HEK293 (cell line): ENCODE measurements at regions not wholly inside any gene's neighbourhood (a gene's known extent, or its start where the extent isn't known, plus 50 kb on each side); places are given as distances from the start of the nearest gene placed in this dataset.

Experiments
- CTCF ChIA-PET: fragments of 350-600 bp; formaldehyde crosslinking; extraction: SDS; loops from one replicate; lab custom pipeline; 2021; ENCODE audit warnings: antibody characterized with exemption; lab: Yijun Ruan, JAX
- POLR2A ChIA-PET: fragments of 300-600 bp; formaldehyde crosslinking; extraction: SDS; loops from one replicate; lab custom pipeline; 2020; ENCODE audit warnings: antibody characterized with exemption, inconsistent platforms; lab: Yijun Ruan, JAX
- H3K27ac ChIP-seq: fragments of 200-500 bp; sonication (Bioruptor generic); 2 replicates; pipeline ENCODE4 v1.5.1; 2014; ENCODE audit warnings: low read depth, low read length, control low read depth, inconsistent platforms; ENCODE audit errors: extremely low read depth
- H3K36me3 ChIP-seq, 2 experiments: fragments of 200-500 bp in 1 of 2; sonication (Bioruptor generic) in 1 of 2; 1 replicate in 1 of 2; 2 replicates in 1 of 2; pipeline ENCODE4 v1.5.1; 2014 to 2017; ENCODE audit warnings: inconsistent platforms in 2 of 2, low read length in 2 of 2; ENCODE audit not compliant: control insufficient read depth in 2 of 2, insufficient read depth in 1 of 2
- H3K4me1 ChIP-seq: fragments of 200-500 bp; sonication (Bioruptor generic); 2 replicates; pipeline ENCODE4 v1.5.1; 2014; ENCODE audit warnings: mild to moderate bottlenecking, low read length, inconsistent platforms; ENCODE audit not compliant: control insufficient read depth, insufficient read depth
- H3K4me3 ChIP-seq: 2 replicates; pipeline ENCODE4 v1.5.1; 2011; ENCODE audit warnings: low read depth, mild to moderate bottlenecking, control low read depth, low read length, moderate library complexity
- H3K9me3 ChIP-seq: fragments of 200-500 bp; sonication (Bioruptor generic); 2 replicates; pipeline ENCODE4 v1.5.1; 2014; ENCODE audit warnings: low read depth, low read length, inconsistent platforms; ENCODE audit not compliant: control insufficient read depth, insufficient read depth
- BCL11A ChIP-seq: fragments of 450-650 bp; formaldehyde crosslinking; IDR thresholded peaks from 2 replicates; pipeline ENCODE4 v1.5.1; 2016; ENCODE audit warnings: low read depth, missing biosample characterization, missing genetic modification characterization
- KLF1 ChIP-seq: fragments of 450-650 bp; formaldehyde crosslinking; IDR thresholded peaks from 2 replicates; pipeline ENCODE4 v1.5.1; 2016; ENCODE audit warnings: missing biosample characterization, missing genetic modification characterization
- KLF9 ChIP-seq: fragments of 450-650 bp; formaldehyde crosslinking; IDR thresholded peaks from 2 replicates; pipeline ENCODE4 v1.5.1; 2016; ENCODE audit warnings: missing biosample characterization, missing genetic modification characterization, low read depth
- REPIN1 ChIP-seq: fragments of 450-650 bp; formaldehyde crosslinking; IDR thresholded peaks from 2 replicates; pipeline ENCODE4 v1.5.1; 2017; ENCODE audit warnings: missing biosample characterization, missing genetic modification characterization, low read depth
- TCF7L2 ChIP-seq: IDR thresholded peaks from 2 replicates; pipeline ENCODE4 v1.6.1; 2011; ENCODE audit warnings: low read depth, mild to moderate bottlenecking, inconsistent platforms, low read length, moderate library complexity, borderline replicate concordance
- WT1 ChIP-seq: fragments of 450-650 bp; formaldehyde crosslinking; IDR thresholded peaks from 2 replicates; pipeline ENCODE4 v1.5.1; 2016; ENCODE audit warnings: missing biosample characterization, missing genetic modification characterization
- YY1 ChIP-seq: fragments of 450-650 bp; formaldehyde crosslinking; IDR thresholded peaks from 2 replicates; pipeline ENCODE4 v1.5.1; 2018; ENCODE audit warnings: missing biosample characterization, missing genetic modification characterization
- ZBTB20 ChIP-seq: fragments of 450-650 bp; formaldehyde crosslinking; IDR thresholded peaks from 2 replicates; pipeline ENCODE4 v1.5.1; 2016; ENCODE audit warnings: missing biosample characterization, missing genetic modification characterization
- ZBTB21 ChIP-seq: fragments of 450-650 bp; formaldehyde crosslinking; IDR thresholded peaks from 2 replicates; pipeline ENCODE4 v1.5.1; 2017; ENCODE audit warnings: missing biosample characterization, missing genetic modification characterization
- ZEB2 ChIP-seq: fragments of 450-650 bp; formaldehyde crosslinking; IDR thresholded peaks from 2 replicates; pipeline ENCODE4 v1.5.1; 2016; ENCODE audit warnings: missing biosample characterization, missing genetic modification characterization
- ZNF112 ChIP-seq: fragments of 450-650 bp; formaldehyde crosslinking; IDR thresholded peaks from 2 replicates; pipeline ENCODE4 v1.5.0; 2017; ENCODE audit warnings: missing biosample characterization, missing genetic modification characterization
- ZNF114 ChIP-seq: fragments of 450-650 bp; formaldehyde crosslinking; IDR thresholded peaks from 2 replicates; pipeline ENCODE4 v1.5.0; 2017; ENCODE audit warnings: missing biosample characterization, missing genetic modification characterization
- ZNF132 ChIP-seq: fragments of 450-650 bp; formaldehyde crosslinking; IDR thresholded peaks from 2 replicates; pipeline ENCODE4 v1.5.1; 2017; ENCODE audit warnings: missing biosample characterization, missing genetic modification characterization, borderline replicate concordance
- ZNF133 ChIP-seq: fragments of 450-650 bp; formaldehyde crosslinking; IDR thresholded peaks from 2 replicates; pipeline ENCODE4 v1.5.1; 2016; ENCODE audit warnings: missing biosample characterization, missing genetic modification characterization
- ZNF140 ChIP-seq: fragments of 450-650 bp; formaldehyde crosslinking; IDR thresholded peaks from 2 replicates; pipeline ENCODE4 v1.5.1; 2016; ENCODE audit warnings: missing biosample characterization, missing genetic modification characterization
- ZNF146 ChIP-seq: fragments of 450-650 bp; formaldehyde crosslinking; IDR thresholded peaks from 2 replicates; pipeline ENCODE4 v1.5.1; 2016; ENCODE audit warnings: missing biosample characterization, missing genetic modification characterization
- ZNF274 ChIP-seq, 2 experiments: fragments of 200-500 bp in 1 of 2; fragments of 450-650 bp in 1 of 2; sonication (Bioruptor generic) in 1 of 2; formaldehyde crosslinking in 1 of 2; IDR thresholded peaks; 2 replicates each; pipeline versions ENCODE4 v1.5.1 to v1.6.1; 2014 to 2016; ENCODE audit warnings: borderline replicate concordance in 1 of 2, inconsistent platforms in 1 of 2, low read length in 1 of 2, missing biosample characterization in 1 of 2, missing genetic modification characterization in 1 of 2
- ZNF324 ChIP-seq: fragments of 450-650 bp; formaldehyde crosslinking; IDR thresholded peaks from 2 replicates; pipeline ENCODE4 v1.5.1; 2016; ENCODE audit warnings: missing biosample characterization, missing genetic modification characterization
- ZNF341 ChIP-seq: fragments of 450-650 bp; formaldehyde crosslinking; IDR thresholded peaks from 2 replicates; pipeline ENCODE4; 2016; ENCODE audit warnings: low read depth, missing biosample characterization, missing genetic modification characterization
- ZNF350 ChIP-seq: fragments of 450-650 bp; formaldehyde crosslinking; IDR thresholded peaks from 2 replicates; pipeline ENCODE4 v1.5.0; 2017; ENCODE audit warnings: missing biosample characterization, mild to moderate bottlenecking, missing genetic modification characterization
- ZNF426 ChIP-seq: fragments of 450-650 bp; formaldehyde crosslinking; IDR thresholded peaks from 2 replicates; pipeline ENCODE4 v1.5.1; 2017; ENCODE audit warnings: missing biosample characterization, missing genetic modification characterization, mild to moderate bottlenecking, inconsistent platforms, moderate library complexity
- ZNF544 ChIP-seq: fragments of 450-650 bp; formaldehyde crosslinking; IDR thresholded peaks from 2 replicates; pipeline ENCODE4 v1.5.0; 2017; ENCODE audit warnings: missing biosample characterization, missing genetic modification characterization
- ZNF548 ChIP-seq: fragments of 450-650 bp; formaldehyde crosslinking; IDR thresholded peaks from 2 replicates; pipeline ENCODE4 v1.5.1; 2016; ENCODE audit warnings: missing biosample characterization, missing genetic modification characterization
- ZNF658 ChIP-seq: fragments of 450-650 bp; formaldehyde crosslinking; IDR thresholded peaks from 2 replicates; pipeline ENCODE4; 2016; ENCODE audit warnings: missing biosample characterization, missing genetic modification characterization
- ZNF660 ChIP-seq: fragments of 450-650 bp; IDR thresholded peaks from 2 replicates; pipeline ENCODE4 v1.5.1; 2018; ENCODE audit warnings: missing biosample characterization, mild to moderate bottlenecking, missing genetic modification characterization
- ZNF792 ChIP-seq: fragments of 450-650 bp; formaldehyde crosslinking; IDR thresholded peaks from 2 replicates; pipeline ENCODE4 v1.5.1; 2016; ENCODE audit warnings: missing biosample characterization, missing genetic modification characterization
- ZNF830 ChIP-seq: fragments of 450-650 bp; IDR thresholded peaks from 2 replicates; pipeline ENCODE4 v1.5.0; 2018; ENCODE audit warnings: missing biosample characterization, missing genetic modification characterization, low read depth, mild to moderate bottlenecking, moderate library complexity
- TF ChIP-seq, protein P1 (sequence below): fragments of 450-650 bp; formaldehyde crosslinking; IDR thresholded peaks from 2 replicates; pipeline ENCODE4 v1.5.1; 2016; ENCODE audit warnings: missing biosample characterization, missing genetic modification characterization
- TF ChIP-seq, protein P2 (sequence below): fragments of 450-650 bp; formaldehyde crosslinking; IDR thresholded peaks from 2 replicates; pipeline ENCODE4 v1.5.1; 2016; ENCODE audit warnings: missing biosample characterization, missing genetic modification characterization
- TF ChIP-seq, protein P3 (sequence below): fragments of 450-650 bp; formaldehyde crosslinking; IDR thresholded peaks from 2 replicates; pipeline ENCODE4 v1.5.1; 2016; ENCODE audit warnings: missing biosample characterization, missing genetic modification characterization

DNA sequence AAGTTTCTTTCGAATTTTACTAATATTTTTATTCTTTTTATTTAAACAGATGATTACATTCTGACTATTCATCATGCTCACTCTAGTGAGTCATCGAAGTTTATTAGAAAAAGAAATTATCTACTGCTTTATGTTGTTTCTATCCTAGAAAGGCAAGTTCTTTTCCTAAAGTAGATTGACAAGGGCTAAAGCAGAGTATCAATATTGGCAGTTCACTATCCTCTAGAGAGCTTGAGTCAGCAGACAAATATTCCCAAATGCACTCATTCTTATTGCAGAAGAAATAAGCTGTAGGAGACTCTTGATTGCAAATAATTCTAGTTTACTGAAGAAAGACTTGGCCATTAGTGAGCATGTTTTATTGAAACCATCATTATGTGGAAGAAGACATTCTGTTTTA lies 911.8 kb downstream of the CENPC start:
- no peaks in the 10 kb centered on the region for H3K9me3 ChIP-seq
- H3K4me1 ChIP-seq, result no peaks in the 10 kb centered on the region
- no peak overlapping the region for H3K27ac ChIP-seq
- TF ChIP-seq, protein P1, sequence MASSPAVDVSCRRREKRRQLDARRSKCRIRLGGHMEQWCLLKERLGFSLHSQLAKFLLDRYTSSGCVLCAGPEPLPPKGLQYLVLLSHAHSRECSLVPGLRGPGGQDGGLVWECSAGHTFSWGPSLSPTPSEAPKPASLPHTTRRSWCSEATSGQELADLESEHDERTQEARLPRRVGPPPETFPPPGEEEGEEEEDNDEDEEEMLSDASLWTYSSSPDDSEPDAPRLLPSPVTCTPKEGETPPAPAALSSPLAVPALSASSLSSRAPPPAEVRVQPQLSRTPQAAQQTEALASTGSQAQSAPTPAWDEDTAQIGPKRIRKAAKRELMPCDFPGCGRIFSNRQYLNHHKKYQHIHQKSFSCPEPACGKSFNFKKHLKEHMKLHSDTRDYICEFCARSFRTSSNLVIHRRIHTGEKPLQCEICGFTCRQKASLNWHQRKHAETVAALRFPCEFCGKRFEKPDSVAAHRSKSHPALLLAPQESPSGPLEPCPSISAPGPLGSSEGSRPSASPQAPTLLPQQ (tag by site-specific recombination), result no peak
- TF ChIP-seq ZNF133 (tag by site-specific recombination) (no peak), ZNF544 (tag by site-specific recombination) (no peak), KLF1 (tag by site-specific recombination) (no peak), ZNF341 (no peak), BCL11A (tag by site-specific recombination) (no peak), YY1 (tag by site-specific recombination) (no peak), ZEB2 (tag by site-specific recombination) (no peak), WT1 (no peak), ZNF146 (no peak), ZNF548 (tag by site-specific recombination) (no peak), ZNF114 (tag by site-specific recombination) (no peak), ZBTB20 (no peak), REPIN1 (tag by site-specific recombination) (no peak)
- no peak overlapping the region for H3K4me3 ChIP-seq
- no peaks in the 10 kb centered on the region for H3K36me3 ChIP-seq
- ChIA-PET CTCF (no interaction called here), POLR2A (no interaction called here)

DNA sequence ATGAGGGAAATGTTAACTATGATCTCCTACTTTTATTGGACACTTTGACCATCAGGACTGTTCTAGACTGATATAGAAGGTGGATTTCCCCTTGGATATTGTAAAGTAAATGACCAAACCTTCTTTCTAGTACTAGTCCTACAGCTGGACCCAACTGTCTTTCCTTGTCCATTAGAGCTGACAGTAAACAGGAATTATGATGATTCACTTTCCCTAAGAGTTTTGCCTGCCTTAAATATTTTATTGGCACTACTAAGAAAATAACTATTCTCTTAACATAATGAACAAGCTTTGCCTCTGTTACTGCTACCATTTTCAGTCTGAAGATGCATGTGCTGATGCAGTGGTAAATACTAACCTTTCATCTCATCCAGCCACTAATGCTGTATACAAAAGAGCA lies 915.4 kb downstream of the CENPC start:
- H3K4me1 ChIP-seq, result no peaks in the 10 kb centered on the region
- no peaks in the 10 kb centered on the region for H3K9me3 ChIP-seq
- POLR2A ChIA-PET, result no interaction called here
- no peak overlapping the region for H3K27ac ChIP-seq
- H3K36me3 ChIP-seq, result no peaks in the 10 kb centered on the region
- no peak for TF ChIP-seq ZNF274 (IDR thresholded peaks at IDR 0.05; ENCODE audit: low read length)
- TF ChIP-seq ZNF274 (tag by site-specific recombination; IDR thresholded peaks at IDR 0.05; ENCODE audit: borderline replicate concordance), result no peak
- TF ChIP-seq ZNF426, result no peak
- TF ChIP-seq ZNF132, result no peak
- no peak for TF ChIP-seq ZNF830 (tag by site-specific recombination)
- TF ChIP-seq ZBTB21 (tag by site-specific recombination), result no peak
- TF ChIP-seq ZNF112 (tag by site-specific recombination), result no peak
- no peak for TF ChIP-seq KLF9 (tag by site-specific recombination)
- no peak for TF ChIP-seq ZNF658 (tag by site-specific recombination)
- no peak for TF ChIP-seq ZNF140 (tag by site-specific recombination)
- no peak for TF ChIP-seq ZNF350 (tag by site-specific recombination)
- CTCF ChIA-PET, result no interaction called here
- H3K4me3 ChIP-seq, result no peak overlapping the region

DNA sequence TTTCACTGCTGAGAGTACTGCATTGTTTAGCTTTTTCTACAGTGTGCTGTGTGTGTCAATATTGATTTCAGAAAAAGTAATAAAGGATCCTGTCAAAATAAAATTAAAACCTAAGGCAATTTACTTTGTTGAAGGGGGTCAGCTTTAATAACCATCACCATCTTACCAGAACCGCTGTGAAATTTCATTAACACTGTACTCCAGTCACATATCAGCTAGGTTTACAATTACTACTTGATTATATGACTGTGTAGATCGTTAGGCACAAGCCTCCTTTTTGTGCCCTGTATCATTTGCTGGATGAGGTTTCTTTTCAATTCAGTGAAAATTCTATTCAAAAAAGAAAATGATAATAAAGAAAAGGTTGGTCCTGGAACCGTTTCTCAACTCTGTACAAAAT lies 917.2 kb downstream of the CENPC start:
- H3K4me3 ChIP-seq, result no peak overlapping the region
- no peaks in the 10 kb centered on the region for H3K4me1 ChIP-seq
- TF ChIP-seq, protein P2, sequence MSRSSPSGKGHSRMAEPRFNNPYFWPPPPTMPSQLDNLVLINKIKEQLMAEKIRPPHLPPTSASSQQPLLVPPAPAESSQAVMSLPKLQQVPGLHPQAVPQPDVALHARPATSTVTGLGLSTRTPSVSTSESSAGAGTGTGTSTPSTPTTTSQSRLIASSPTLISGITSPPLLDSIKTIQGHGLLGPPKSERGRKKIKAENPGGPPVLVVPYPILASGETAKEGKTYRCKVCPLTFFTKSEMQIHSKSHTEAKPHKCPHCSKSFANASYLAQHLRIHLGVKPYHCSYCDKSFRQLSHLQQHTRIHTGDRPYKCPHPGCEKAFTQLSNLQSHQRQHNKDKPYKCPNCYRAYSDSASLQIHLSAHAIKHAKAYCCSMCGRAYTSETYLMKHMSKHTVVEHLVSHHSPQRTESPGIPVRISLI (tag by site-specific recombination), result no peak
- TF ChIP-seq, protein P3, sequence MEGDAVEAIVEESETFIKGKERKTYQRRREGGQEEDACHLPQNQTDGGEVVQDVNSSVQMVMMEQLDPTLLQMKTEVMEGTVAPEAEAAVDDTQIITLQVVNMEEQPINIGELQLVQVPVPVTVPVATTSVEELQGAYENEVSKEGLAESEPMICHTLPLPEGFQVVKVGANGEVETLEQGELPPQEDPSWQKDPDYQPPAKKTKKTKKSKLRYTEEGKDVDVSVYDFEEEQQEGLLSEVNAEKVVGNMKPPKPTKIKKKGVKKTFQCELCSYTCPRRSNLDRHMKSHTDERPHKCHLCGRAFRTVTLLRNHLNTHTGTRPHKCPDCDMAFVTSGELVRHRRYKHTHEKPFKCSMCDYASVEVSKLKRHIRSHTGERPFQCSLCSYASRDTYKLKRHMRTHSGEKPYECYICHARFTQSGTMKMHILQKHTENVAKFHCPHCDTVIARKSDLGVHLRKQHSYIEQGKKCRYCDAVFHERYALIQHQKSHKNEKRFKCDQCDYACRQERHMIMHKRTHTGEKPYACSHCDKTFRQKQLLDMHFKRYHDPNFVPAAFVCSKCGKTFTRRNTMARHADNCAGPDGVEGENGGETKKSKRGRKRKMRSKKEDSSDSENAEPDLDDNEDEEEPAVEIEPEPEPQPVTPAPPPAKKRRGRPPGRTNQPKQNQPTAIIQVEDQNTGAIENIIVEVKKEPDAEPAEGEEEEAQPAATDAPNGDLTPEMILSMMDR, result no peak
- TF ChIP-seq ZNF792 (no peak), YY1 (tag by site-specific recombination) (no peak), TCF7L2 (no peak), ZNF324 (tag by site-specific recombination) (no peak), ZNF660 (tag by site-specific recombination) (no peak)
- TF ChIP-seq, all 188 proteins: peak for 0
- POLR2A ChIA-PET, result no interaction called here
- CTCF ChIA-PET, result no interaction called here
- Histone ChIP-seq H3K9me3 (no peaks in the 10 kb centered on the region), H3K36me3 (no peaks in the 10 kb centered on the region), H3K27ac (no peak overlapping the region)
